IPS-18a (cell line): ENCODE measurements at regions not wholly inside any gene's neighbourhood (a gene's known extent, or its start where the extent isn't known, plus 50 kb on each side); places are given as distances from the start of the nearest gene placed in this dataset.

Experiments used
- H3K27ac ChIP-seq: one replicate; pipeline ENCODE4 v1.5.1; 2013; ENCODE audit warnings: low read length
- H3K27me3 ChIP-seq: one replicate; pipeline ENCODE4 v1.6.1; 2013; ENCODE audit warnings: mild to moderate bottlenecking, low read length; ENCODE audit not compliant: control insufficient read depth, insufficient read depth
- H3K36me3 ChIP-seq: one replicate; pipeline ENCODE4 v1.6.1; 2013; ENCODE audit warnings: low read depth, low read length; ENCODE audit not compliant: control insufficient read depth
- H3K4me1 ChIP-seq: one replicate; pipeline ENCODE4 v1.6.1; 2013; ENCODE audit warnings: low read depth, low read length; ENCODE audit not compliant: control insufficient read depth
- H3K4me3 ChIP-seq: one replicate; pipeline ENCODE4 v1.5.1; 2013; ENCODE audit warnings: low read length
- H3K9ac ChIP-seq: one replicate; pipeline ENCODE4 v1.6.1; 2013; ENCODE audit warnings: mild to moderate bottlenecking, low read length, moderate library complexity
- H3K9me3 ChIP-seq: one replicate; pipeline ENCODE4 v1.6.1; 2013; ENCODE audit warnings: low read depth, low read length; ENCODE audit not compliant: control insufficient read depth

DNA sequence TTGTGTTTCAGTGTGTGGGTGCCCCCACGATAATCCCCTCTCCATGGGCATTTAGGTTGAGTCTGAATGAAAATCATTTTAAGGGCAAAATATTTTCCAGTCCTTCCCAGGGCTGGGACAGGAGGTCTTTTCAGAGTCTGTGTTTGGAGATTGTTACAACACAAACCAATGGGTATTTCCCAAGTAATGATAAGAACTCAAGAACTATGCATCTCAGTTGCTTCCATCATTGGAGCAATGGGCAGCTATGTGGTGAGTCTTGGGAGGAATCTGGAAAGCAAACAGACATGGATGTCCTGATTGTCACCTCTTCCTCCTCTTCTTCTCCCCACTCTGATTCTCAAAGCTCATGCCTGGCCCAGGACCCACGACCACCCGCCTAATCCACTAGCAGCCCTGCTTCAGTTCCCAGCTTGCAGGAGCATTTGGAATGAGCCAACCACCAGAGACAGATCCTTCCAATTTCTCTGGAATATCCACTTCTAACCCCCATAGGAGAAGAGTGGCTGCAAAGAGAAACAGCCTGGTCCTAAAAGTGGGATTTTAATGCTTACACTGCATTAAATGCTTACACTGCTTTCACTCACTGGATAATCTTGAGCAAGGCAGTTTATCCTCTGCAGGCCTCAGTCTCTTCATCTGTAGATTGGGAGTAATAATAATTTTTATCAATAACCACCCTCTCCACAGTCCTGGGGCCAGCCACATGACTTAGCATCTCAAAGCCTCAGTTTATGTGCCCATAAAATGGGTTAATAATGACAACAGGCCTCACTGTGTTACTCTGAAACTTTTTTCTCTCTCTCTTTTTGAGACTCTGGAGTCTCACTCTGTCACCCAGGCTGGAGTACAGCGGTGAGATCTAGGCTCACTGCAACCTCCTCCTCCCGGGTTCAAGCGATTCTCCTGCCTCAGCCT lies 404.3 kb downstream of the MN1 start:
- Histone ChIP-seq H3K4me3 (no peak overlapping the region), H3K36me3 (no peaks in the 10 kb centered on the region), H3K27me3 (no peaks in the 10 kb centered on the region), H3K9ac (no peak overlapping the region), H3K27ac (no peak overlapping the region), H3K4me1 (no peaks in the 10 kb centered on the region), H3K9me3 (no peaks in the 10 kb centered on the region)

DNA sequence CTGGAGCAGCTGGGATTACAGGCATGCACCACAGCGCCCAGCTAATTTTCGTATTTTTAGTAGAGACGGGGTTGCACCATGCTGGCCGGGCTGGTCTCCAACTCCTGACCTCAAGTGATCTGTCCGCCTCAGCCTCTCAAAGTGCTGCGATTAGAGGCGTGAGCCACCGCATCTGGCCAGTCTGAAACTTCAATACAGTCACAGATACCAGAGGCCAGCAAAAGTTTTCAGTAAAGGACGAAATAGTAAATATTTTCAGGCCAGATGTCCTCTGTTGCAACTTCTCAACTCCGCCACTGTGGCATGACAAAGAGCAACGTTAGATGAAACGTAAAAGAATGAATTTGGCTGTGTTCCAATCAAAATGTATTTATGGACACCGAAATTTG lies 403.6 kb downstream of the MN1 start:
- H3K9ac ChIP-seq: no peak overlapping the region
- no peak overlapping the region for H3K27ac ChIP-seq
- H3K4me1 ChIP-seq: no peaks in the 10 kb centered on the region
- H3K9me3 ChIP-seq: no peaks in the 10 kb centered on the region
- H3K4me3 ChIP-seq: no peak overlapping the region
- H3K27me3 ChIP-seq: no peaks in the 10 kb centered on the region
- H3K36me3 ChIP-seq: no peaks in the 10 kb centered on the region

DNA sequence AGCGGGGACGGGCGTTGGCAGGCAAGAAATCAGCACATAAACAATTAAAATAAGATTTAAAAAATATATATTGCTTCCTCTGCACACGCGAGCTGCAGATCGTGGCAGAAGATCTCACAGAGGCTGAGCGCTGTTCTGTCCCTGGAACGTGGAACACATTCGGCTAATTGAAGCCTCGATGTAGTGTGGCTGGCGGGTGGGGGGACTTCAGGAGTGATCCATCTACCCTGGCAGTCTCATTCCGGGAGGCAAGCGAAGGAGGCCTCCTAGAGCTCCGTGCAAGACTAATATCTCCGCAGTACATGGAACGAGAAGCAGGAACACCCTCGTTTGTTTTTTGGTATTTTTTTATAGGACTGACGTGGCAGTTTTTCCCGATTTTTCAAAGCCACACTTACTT lies 402.4 kb downstream of the MN1 start:
- no peaks in the 10 kb centered on the region for H3K36me3 ChIP-seq
- no peaks in the 10 kb centered on the region for H3K4me1 ChIP-seq
- H3K9me3 ChIP-seq: no peaks in the 10 kb centered on the region
- no peak overlapping the region for H3K9ac ChIP-seq
- H3K27me3 ChIP-seq: no peaks in the 10 kb centered on the region
- no peak overlapping the region for H3K27ac ChIP-seq
- H3K4me3 ChIP-seq: no peak overlapping the region

DNA sequence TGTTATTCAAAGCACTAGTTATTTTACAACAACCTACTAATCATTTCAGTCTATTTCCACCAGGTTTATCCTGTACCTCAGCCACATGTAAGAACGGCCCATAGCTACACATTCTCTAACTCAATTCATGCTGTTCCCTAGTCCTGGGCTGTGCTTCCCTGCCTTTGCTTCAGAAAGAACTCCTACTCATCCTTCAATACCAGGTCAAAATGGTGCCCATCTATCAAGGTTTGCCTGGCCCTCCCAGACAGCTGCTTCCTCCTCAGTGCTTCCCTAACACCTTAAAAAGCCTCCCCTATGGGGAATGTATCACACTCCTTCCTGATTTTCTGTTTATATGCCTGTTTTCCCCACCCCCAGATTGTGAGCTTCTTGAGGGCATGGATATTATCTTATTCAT lies 400.7 kb downstream of the MN1 start:
- no peak overlapping the region for H3K4me3 ChIP-seq
- no peaks in the 10 kb centered on the region for H3K36me3 ChIP-seq
- H3K27ac ChIP-seq: no peak overlapping the region
- H3K9ac ChIP-seq: no peak overlapping the region
- no peaks in the 10 kb centered on the region for H3K27me3 ChIP-seq
- H3K4me1 ChIP-seq: no peaks in the 10 kb centered on the region
- no peaks in the 10 kb centered on the region for H3K9me3 ChIP-seq

DNA sequence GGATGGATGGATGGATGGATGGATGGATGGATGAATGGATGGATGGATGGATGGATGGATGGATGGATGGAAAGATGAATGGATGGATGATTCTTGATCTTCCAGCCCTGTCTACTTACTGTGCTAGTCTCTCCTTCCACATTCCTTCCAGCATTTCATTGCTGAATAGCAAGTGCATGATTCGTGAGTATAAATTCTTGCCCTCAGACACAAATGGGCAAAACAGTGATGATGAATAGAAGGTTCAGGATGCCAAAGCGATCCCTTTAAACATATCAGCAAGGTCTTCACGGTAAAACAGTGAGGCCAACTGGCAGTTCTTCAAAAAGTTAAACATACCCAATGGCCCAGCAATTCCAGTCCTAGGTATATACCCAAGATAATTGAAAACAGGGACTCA lies 400.2 kb downstream of the MN1 start:
- Histone ChIP-seq H3K36me3 (no peaks in the 10 kb centered on the region), H3K27me3 (no peaks in the 10 kb centered on the region), H3K4me1 (no peaks in the 10 kb centered on the region), H3K9me3 (no peaks in the 10 kb centered on the region), H3K9ac (no peak overlapping the region), H3K4me3 (no peak overlapping the region), H3K27ac (no peak overlapping the region)

DNA sequence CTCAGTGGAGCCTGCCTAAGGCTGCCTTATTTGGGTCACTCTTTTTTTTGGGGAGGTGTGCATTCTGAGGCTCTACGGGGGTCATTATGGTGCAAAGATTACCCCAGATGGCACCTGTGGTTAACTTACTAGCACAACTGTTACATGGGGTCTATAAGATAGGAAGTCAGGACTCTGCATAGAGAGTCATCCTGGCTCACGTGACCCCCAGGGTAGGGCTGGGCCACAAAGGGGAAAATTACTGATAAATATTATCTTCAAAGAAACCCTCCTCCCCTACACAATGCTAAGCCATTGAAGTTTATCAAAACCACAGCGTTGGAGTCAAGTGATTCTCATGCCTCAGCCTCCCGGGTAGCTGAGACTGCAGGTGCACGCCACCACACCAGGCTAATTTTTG lies 397.1 kb downstream of the MN1 start:
- Histone ChIP-seq H3K36me3 (no peaks in the 10 kb centered on the region), H3K27ac (no peak overlapping the region), H3K27me3 (no peaks in the 10 kb centered on the region), H3K4me1 (no peaks in the 10 kb centered on the region), H3K4me3 (no peak overlapping the region), H3K9me3 (no peaks in the 10 kb centered on the region), H3K9ac (no peak overlapping the region)

DNA sequence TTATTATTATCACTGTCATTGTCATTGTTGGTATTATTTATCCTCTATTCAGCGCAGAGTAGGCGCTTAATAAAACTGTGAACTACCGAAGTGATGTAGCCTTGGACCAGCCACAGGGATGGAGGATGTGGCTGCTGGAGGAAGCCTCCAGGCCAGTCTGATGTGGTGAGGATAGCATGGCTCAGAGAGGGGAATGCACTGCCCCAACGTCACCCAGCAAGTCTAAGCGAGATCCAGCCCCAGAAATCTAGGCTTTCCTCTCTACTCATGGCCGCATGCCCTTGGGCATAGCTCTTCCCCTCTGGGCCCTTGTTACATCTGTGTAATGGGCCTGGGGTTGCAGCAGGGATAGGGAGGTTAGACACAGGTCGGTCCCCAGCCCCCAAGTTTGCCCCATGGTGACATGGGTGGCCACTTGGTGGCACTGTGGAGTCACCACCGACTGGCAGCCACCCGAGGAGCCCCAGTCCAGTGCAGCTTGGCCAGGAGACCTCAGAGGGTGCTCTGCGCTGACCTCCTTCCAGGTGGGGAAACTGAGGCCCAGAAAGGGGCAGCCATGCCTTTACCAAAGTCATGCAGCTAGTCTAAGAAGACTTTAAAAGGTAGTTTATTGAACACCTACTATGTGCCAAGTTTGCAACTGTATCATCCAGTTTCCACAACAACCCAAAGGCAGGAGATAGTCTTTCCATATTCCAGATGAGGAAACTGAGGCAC lies 395.7 kb downstream of the MN1 start:
- H3K27ac ChIP-seq: no peak overlapping the region
- H3K27me3 ChIP-seq: no peaks in the 10 kb centered on the region
- H3K9me3 ChIP-seq: no peaks in the 10 kb centered on the region
- H3K9ac ChIP-seq: no peak overlapping the region
- no peaks in the 10 kb centered on the region for H3K4me1 ChIP-seq
- H3K36me3 ChIP-seq: no peaks in the 10 kb centered on the region
- H3K4me3 ChIP-seq: no peak overlapping the region

DNA sequence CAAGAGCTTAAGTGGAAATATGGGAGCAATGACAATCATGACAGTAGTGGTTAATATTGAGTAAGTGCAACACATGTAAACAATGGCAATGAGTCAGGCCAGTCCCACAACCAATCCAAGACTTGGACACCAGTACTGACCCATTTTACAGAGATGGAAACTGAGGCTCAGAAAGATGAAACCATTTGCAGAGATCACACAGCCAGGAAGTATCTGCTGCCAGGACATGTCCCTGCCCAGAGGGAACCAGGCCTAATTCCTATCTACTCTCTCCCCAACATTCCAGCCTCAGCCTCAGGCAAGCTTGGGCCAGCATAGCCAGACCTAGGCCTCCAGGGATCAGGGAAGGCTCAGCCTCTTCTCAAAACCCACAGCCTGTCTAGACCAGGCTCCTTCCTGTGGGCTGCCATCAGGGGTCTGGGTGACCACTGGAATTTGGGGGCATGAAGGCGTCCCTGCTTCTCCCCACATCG lies 395.1 kb downstream of the MN1 start:
- no peaks in the 10 kb centered on the region for H3K27me3 ChIP-seq
- H3K9me3 ChIP-seq: no peaks in the 10 kb centered on the region
- H3K36me3 ChIP-seq: no peaks in the 10 kb centered on the region
- H3K4me1 ChIP-seq: no peaks in the 10 kb centered on the region
- no peak overlapping the region for H3K4me3 ChIP-seq
- H3K27ac ChIP-seq: no peak overlapping the region
- no peak overlapping the region for H3K9ac ChIP-seq

DNA sequence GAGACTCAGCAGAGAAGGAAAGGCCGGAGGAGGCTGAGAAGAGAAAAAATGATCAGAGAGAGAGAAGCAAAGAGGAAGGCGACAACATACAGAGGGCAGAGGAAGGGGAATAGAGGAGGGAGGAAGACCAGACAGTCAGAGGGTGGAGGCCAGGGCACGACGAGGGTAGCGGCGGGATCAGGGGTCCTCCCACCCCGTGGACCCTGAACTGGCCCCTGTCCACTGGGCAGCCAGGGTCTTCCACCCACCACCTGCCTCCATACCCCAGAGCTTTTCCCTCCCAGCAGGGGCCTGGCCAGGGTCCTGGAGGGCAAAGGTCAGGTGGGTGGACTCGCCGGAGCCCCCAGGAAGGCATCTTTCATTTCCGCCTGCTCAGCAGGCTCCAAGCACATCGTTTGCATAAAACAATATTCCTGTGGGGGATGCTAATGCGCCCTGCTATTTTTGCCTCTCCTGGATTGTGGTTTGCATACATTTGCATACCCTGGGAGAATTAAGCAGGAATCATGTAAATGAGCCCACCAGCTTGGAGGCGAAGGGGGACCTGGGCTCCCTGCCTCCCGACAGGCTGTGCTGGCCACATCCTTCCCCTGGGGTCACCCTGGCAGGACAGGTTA lies 394.1 kb downstream of the MN1 start:
- H3K27ac ChIP-seq: no peak overlapping the region
- no peaks in the 10 kb centered on the region for H3K36me3 ChIP-seq
- no peaks in the 10 kb centered on the region for H3K9me3 ChIP-seq
- H3K27me3 ChIP-seq: no peaks in the 10 kb centered on the region
- no peaks in the 10 kb centered on the region for H3K4me1 ChIP-seq
- no peak overlapping the region for H3K9ac ChIP-seq
- H3K4me3 ChIP-seq: no peak overlapping the region

DNA sequence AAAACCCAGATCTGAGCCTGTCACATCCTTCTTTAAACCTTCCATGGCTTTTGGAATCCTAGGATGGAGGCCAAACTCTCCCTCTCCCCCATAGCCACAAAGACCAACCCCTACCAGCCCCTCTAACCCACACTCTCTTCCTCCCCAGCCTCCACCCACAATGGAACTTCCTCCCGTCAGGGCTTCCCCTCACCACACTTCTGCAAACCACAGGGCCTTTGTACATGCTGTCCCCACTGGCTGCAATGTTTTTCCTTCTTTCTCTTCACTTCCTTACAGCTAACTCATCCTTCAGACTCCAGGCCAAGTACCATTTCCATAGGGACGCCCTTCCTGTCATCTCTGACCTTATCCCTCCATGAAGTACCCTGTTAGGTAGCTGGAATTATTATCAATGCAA lies 393.5 kb downstream of the MN1 start:
- no peaks in the 10 kb centered on the region for H3K4me1 ChIP-seq
- no peaks in the 10 kb centered on the region for H3K36me3 ChIP-seq
- no peak overlapping the region for H3K9ac ChIP-seq
- no peaks in the 10 kb centered on the region for H3K27me3 ChIP-seq
- H3K9me3 ChIP-seq: no peaks in the 10 kb centered on the region
- no peak overlapping the region for H3K4me3 ChIP-seq
- no peak overlapping the region for H3K27ac ChIP-seq

DNA sequence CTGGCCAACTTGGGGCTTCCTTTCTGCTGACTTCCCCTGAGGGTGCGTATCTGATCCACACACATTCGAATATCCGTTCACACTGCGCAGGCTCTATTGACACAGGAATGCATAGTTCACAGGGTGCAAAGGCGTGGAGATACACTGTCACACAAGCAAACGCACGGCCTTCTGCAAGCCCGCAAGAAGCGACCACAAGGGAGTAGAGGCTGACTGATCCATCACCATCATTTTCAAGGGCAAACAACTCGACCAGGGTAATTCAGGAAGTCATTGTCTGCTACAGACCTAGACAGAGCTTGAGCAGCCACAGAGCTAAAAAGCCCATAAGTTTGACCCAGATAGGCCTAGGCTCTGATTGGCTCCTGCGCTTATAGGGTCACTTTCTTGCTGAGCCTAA lies 392.3 kb downstream of the MN1 start:
- H3K27ac ChIP-seq: no peak overlapping the region
- no peaks in the 10 kb centered on the region for H3K36me3 ChIP-seq
- H3K4me3 ChIP-seq: no peak overlapping the region
- H3K9me3 ChIP-seq: no peaks in the 10 kb centered on the region
- no peaks in the 10 kb centered on the region for H3K27me3 ChIP-seq
- H3K4me1 ChIP-seq: no peaks in the 10 kb centered on the region
- H3K9ac ChIP-seq: no peak overlapping the region
